Spleen (tissue), 11 donors: ENCODE measurements at regions not wholly inside any gene's neighbourhood (a gene's known extent, or its start where the extent isn't known, plus 50 kb on each side); places are given as distances from the start of the nearest gene placed in this dataset.

Source experiments
- DNase-seq: peaks from one replicate; pipeline ENCODE4 v3.0.0-alpha.2; 2020
- H3K27ac ChIP-seq, 8 donors: fragments of 200-600 bp; sonication (generic) in 7 of 8; 1 replicate in 4 of 8; 2 replicates in 4 of 8; pipeline versions ENCODE4 v1.5.0 to v1.8.0; 2016 to 2021; ENCODE audit warnings: inconsistent platforms in 4 of 8, mild to moderate bottlenecking in 4 of 8, moderate library complexity in 1 of 8
- H3K27me3 ChIP-seq, 7 donors: fragments of 200-600 bp; sonication (generic) in 6 of 7; replicated peaks in 1 of 7; 1 replicate in 4 of 7; 2 replicates in 3 of 7; pipeline versions ENCODE4 v1.5.0 to v1.8.0; 2016 to 2021; ENCODE audit warnings: inconsistent platforms in 3 of 7, mild to moderate bottlenecking in 1 of 7
- H3K36me3 ChIP-seq, 6 donors: fragments of 200-600 bp; sonication (generic) in 5 of 6; 1 replicate in 4 of 6; 2 replicates in 2 of 6; pipeline versions ENCODE4 v1.5.0 to v1.8.0; 2016 to 2021; ENCODE audit warnings: inconsistent platforms in 2 of 6
- H3K4me1 ChIP-seq, 6 donors: fragments of 200-600 bp; sonication (generic) in 5 of 6; 1 replicate in 3 of 6; 2 replicates in 3 of 6; pipeline versions ENCODE4 v1.5.0 to v1.8.0; 2016 to 2021; ENCODE audit warnings: inconsistent platforms in 3 of 6
- H3K4me3 ChIP-seq, 8 donors: fragments of 200-600 bp; sonication (generic) in 7 of 8; 1 replicate in 4 of 8; 2 replicates in 4 of 8; pipeline versions ENCODE4 v1.5.0 to v1.8.0; 2016 to 2021; ENCODE audit warnings: inconsistent platforms in 4 of 8, mild to moderate bottlenecking in 4 of 8, moderate library complexity in 2 of 8
- H3K9me3 ChIP-seq, 8 donors: fragments of 200-600 bp; sonication (generic) in 7 of 8; 1 replicate in 4 of 8; 2 replicates in 4 of 8; pipeline versions ENCODE4 v1.5.0 to v1.8.0; 2016 to 2021; ENCODE audit warnings: inconsistent platforms in 4 of 8
- CTCF ChIP-seq, 11 experiments: fragments of 200-600 bp in 7 of 11; fragments of 450-650 bp in 4 of 11; sonication (generic) in 4 of 11; IDR thresholded peaks in 8 of 11; conservative IDR thresholded peaks in 3 of 11; 1 replicate in 7 of 11; 2 replicates in 4 of 11; pipeline versions ENCODE4 v1.4.0 to v1.8.0; 2016 to 2021; ENCODE audit warnings: antibody characterized with exemption in 11 of 11, inconsistent platforms in 4 of 11, mild to moderate bottlenecking in 1 of 11
- POLR2A ChIP-seq, 3 donors: fragments of 450-650 bp; IDR thresholded peaks; one replicate each; pipeline ENCODE4 v1.5.1; 2017; ENCODE audit warnings: antibody characterized with exemption in 3 of 3, mild to moderate bottlenecking in 1 of 3
- POLR2AphosphoS5 ChIP-seq, 3 donors: sonication (generic); formaldehyde crosslinking; IDR thresholded peaks; one replicate each; pipeline ENCODE4 v1.5.1; 2017; ENCODE audit warnings: antibody characterized with exemption in 3 of 3
- WGBS, 5 donors: extraction: QIAGEN DNeasy Blood & Tissue Kit in 3 of 5; methylation state at CpG; one replicate each; pipeline versions ENCODE4 v1.1.5 to v1.1.7; 2013 to 2018; 5-methylcytosine and 5-hydroxymethylcytosine counted together
- intact Hi-C: fragments of 100-400 bp; cut with DNase I; formaldehyde crosslinking; loops from one replicate; pipeline ENCODE4 v1.15.0; 2023; ENCODE audit warnings: low total_unique reads
- donor health status: healthy with polysubstance abuse.
- donor health status: DM: no; HTN: no; CAD: no; lungs with moderate emphysema.
- donor health status: DM: no; HTN: no; CAD: no.
- donor health status: Bipolar disorder and iron deficiency.
- donor health status: healthy.
- donor health status: DM: no; HTN: no; CAD: no.
- donor health status: DM: yes; HTN: yes; CAD: no.

- no peaks in the 10 kb centered on the region for H3K36me3 ChIP-seq
- intact Hi-C loops: no loop called here
- H3K27ac ChIP-seq: no peak overlapping the region
- no peak overlapping the region for H3K4me3 ChIP-seq
- peaks cover 0 to 9% (median 0%) of the 10 kb centered on the region in 8 donors for H3K9me3 ChIP-seq
- peak; percentile 41 for DNase-seq
- no peaks in the 10 kb centered on the region for H3K4me1 ChIP-seq
- no peak for TF ChIP-seq POLR2AphosphoS5 (IDR thresholded peaks at IDR 0.05)
- TF ChIP-seq CTCF (IDR thresholded peaks at IDR 0.05 in 8 of 11, conservative IDR thresholded peaks at IDR 0.05 in 3 of 11): no peak
- TF ChIP-seq POLR2A (IDR thresholded peaks at IDR 0.05): no peak
- no peaks in the 10 kb centered on the region for H3K27me3 ChIP-seq
- 77 to 89% (median 84%) methylated on average over 3 to 4 of the region's 4 CpGs for WGBS, 5 donors
Measured at GRCh38 chr6:102327697-102328225, 934.3 kb downstream of the GRIK2 start.

GRCh38 chr6:102313699-102314098, 920.2 kb downstream of the GRIK2 start:
- Histone ChIP-seq H3K4me1 (no peaks in the 10 kb centered on the region), H3K4me3 (no peak overlapping the region), H3K27me3 (no peaks in the 10 kb centered on the region), H3K27ac (no peak overlapping the region), H3K9me3 (peaks cover 0 to 20% (median 9%) of the 10 kb centered on the region in 8 donors), H3K36me3 (no peaks in the 10 kb centered on the region)
- intact Hi-C loops: no loop called here
- WGBS, 5 donors: 62 to 69% (median 68%) methylated on average over 1 of the region's 1 CpG
- no peak for DNase-seq
- TF ChIP-seq POLR2AphosphoS5 (IDR thresholded peaks at IDR 0.05) (no peak), CTCF (IDR thresholded peaks at IDR 0.05 in 8 of 11, conservative IDR thresholded peaks at IDR 0.05 in 3 of 11) (no peak), POLR2A (IDR thresholded peaks at IDR 0.05) (no peak)

GRCh38 chr6:102309700-102310099, 916.2 kb downstream of the GRIK2 start:
- WGBS, 5 donors: 79 to 97% (median 94%) methylated on average over 1 of the region's 1 CpG
- Histone ChIP-seq H3K27me3 (no peaks in the 10 kb centered on the region), H3K9me3 (peaks cover 0 to 44% (median 26%) of the 10 kb centered on the region in 8 donors), H3K27ac (no peak overlapping the region), H3K4me1 (no peaks in the 10 kb centered on the region), H3K4me3 (no peak overlapping the region), H3K36me3 (no peaks in the 10 kb centered on the region)
- TF ChIP-seq POLR2A (IDR thresholded peaks at IDR 0.05): no peak
- TF ChIP-seq POLR2AphosphoS5 (IDR thresholded peaks at IDR 0.05): no peak
- TF ChIP-seq CTCF (IDR thresholded peaks at IDR 0.05 in 8 of 11, conservative IDR thresholded peaks at IDR 0.05 in 3 of 11): no peak
- intact Hi-C loops: no loop called here
- DNase-seq: no peak

GRCh38 chr6:102300350-102300749, 906.8 kb downstream of the GRIK2 start:
- no peak for DNase-seq
- intact Hi-C loops: no loop called here
- Histone ChIP-seq H3K36me3 (no peaks in the 10 kb centered on the region), H3K27me3 (no peaks in the 10 kb centered on the region), H3K27ac (no peak overlapping the region), H3K9me3 (peaks cover 0 to 21% (median 7%) of the 10 kb centered on the region in 8 donors), H3K4me3 (no peak overlapping the region), H3K4me1 (no peaks in the 10 kb centered on the region)
- WGBS, 5 donors: 80 to 85% (median 84%) methylated on average over 3 of the region's 3 CpGs
- TF ChIP-seq CTCF (IDR thresholded peaks at IDR 0.05 in 8 of 11, conservative IDR thresholded peaks at IDR 0.05 in 3 of 11) (no peak), POLR2A (IDR thresholded peaks at IDR 0.05) (no peak), POLR2AphosphoS5 (IDR thresholded peaks at IDR 0.05) (no peak)
